Fibroblast of the aortic adventitia (primary cell): ENCODE measurements at regions not wholly inside any gene's neighbourhood (a gene's known extent, or its start where the extent isn't known, plus 50 kb on each side); places are given as distances from the start of the nearest gene placed in this dataset.

Source experiments
- DNase-seq: peaks from one replicate; pipeline ENCODE4 v3.0.0-alpha.2; 2010; ENCODE audit warnings: low read depth
- H3K4me3 ChIP-seq: 2 replicates; pipeline ENCODE4 v1.5.1; 2011; ENCODE audit warnings: low read depth, mild to moderate bottlenecking, control low read depth, low read length, moderate library complexity
- CTCF ChIP-seq: IDR thresholded peaks from 2 replicates; pipeline ENCODE4 v1.5.1; 2011; ENCODE audit warnings: mild to moderate bottlenecking, low read length, control low read depth, inconsistent platforms; ENCODE audit not compliant: insufficient read depth

GRCh38 chr6:91796603-91797002, 1209.7 kb upstream of the MAP3K7 start:
- DNase-seq: no peak
- H3K4me3 ChIP-seq: no peak overlapping the region
- no peak for TF ChIP-seq CTCF

- TF ChIP-seq CTCF: no peak
- DNase-seq: no peak
- H3K4me3 ChIP-seq: no peak overlapping the region
Measured at GRCh38 chr6:91788501-91788900, 1201.6 kb upstream of the MAP3K7 start.

- TF ChIP-seq CTCF: no peak
- DNase-seq: no peak
- no peak overlapping the region for H3K4me3 ChIP-seq
Measured at GRCh38 chr6:91786474-91787184, 1199.8 kb upstream of the MAP3K7 start.

GRCh38 chr6:91782802-91783201, 1195.9 kb upstream of the MAP3K7 start:
- no peak for DNase-seq

GRCh38 chr6:91781946-91782345, 1195.1 kb upstream of the MAP3K7 start:
- no peak for DNase-seq
- TF ChIP-seq CTCF: no peak
- no peak overlapping the region for H3K4me3 ChIP-seq

More at GRCh38 chr6:91782802-91783201, 1195.9 kb upstream of the MAP3K7 start:
- H3K4me3 ChIP-seq: no peak overlapping the region
- TF ChIP-seq CTCF: no peak

GRCh38 chr6:91780270-91780669, 1193.4 kb upstream of the MAP3K7 start:
- TF ChIP-seq CTCF: no peak
- no peak for DNase-seq
- no peak overlapping the region for H3K4me3 ChIP-seq

- no peak for DNase-seq
- TF ChIP-seq CTCF: no peak
- H3K4me3 ChIP-seq: no peak overlapping the region
Measured at GRCh38 chr6:91761621-91762020, 1174.7 kb upstream of the MAP3K7 start.
